GM21723 (cell line): ENCODE measurements at regions not wholly inside any gene's neighbourhood (a gene's known extent, or its start where the extent isn't known, plus 50 kb on each side); places are given as distances from the start of the nearest gene placed in this dataset.
A peak's percentile ranks its signal among the peaks of the same experiment; 100 is the strongest.

Source experiments
- ATAC-seq: cut with Tn5 transposase; IDR thresholded peaks from one replicate; pipeline ENCODE4 v1.9.1; 2021; ENCODE audit warnings: mild to moderate bottlenecking, moderate library complexity; ENCODE audit not compliant: unreplicated experiment

DNA sequence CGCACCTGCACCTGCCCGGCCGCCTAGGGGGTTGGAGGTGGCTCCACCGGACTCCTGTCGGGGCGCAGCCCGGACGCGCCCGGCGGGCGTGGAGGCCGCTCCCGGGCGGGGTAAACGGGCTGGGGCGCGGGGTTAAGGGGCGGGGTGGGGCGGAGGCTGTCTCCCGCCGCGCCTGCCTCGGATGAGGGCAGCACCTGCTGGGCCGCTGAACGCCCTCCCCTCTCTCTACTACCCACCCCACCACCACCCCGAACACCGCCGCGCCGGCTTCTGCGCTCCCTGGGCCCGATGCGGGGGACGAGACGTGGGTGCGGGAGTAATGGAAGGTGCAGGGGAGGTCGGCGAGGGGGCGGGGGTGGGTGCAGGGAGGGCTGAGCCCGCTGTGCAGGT, 224.8 kb upstream of the ID2 start:
- no peak for ATAC-seq

GRCh38 chr2:8457699-8458502, 224.0 kb upstream of the ID2 start:
- no peak for ATAC-seq

DNA sequence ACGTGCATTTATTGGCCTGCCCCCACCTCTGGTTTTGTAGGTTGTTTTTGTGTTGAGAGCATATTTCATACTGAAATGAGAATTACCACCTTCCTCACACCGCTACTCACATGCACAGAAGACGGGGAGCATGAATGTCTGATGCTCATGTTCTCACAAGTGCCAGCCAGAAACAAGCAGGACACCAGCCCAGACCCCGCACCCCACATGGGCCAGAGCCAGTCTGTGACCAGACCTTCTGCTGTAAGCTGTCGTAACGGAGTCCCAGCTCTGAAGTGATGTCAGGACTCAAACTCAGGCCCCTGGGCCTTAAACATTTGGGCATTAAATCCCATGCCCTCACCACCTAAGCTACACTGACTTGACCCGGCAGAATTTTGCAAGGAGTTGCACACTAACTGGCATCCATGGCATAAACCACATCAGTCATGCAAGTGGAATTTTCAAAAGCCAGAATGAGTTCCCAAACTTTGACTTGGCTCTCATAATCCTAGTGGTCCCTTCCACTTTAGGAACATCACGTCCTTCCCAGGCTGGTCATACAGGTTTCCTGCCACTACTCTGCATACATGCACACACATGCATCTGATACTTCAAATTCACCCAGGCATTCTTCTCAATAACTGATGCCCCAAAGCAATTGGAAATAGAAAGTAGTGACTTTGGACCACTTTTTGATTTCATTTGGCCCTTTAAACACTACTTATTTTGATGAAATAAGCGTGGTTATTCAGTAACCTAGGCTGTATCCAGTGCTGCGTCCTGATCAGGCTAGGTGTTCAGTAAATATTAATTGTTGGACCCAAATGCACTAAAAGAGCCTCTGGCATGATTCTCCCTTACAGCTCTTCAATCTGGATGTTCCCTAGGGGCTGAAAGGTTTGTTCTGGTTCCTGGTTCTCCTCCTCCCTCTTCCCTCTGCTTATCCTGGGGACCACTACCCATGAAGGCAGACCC, 223.1 kb upstream of the ID2 start:
- no peak for ATAC-seq

GRCh38 chr2:8459474-8459873, 222.4 kb upstream of the ID2 start:
- ATAC-seq: no peak

DNA sequence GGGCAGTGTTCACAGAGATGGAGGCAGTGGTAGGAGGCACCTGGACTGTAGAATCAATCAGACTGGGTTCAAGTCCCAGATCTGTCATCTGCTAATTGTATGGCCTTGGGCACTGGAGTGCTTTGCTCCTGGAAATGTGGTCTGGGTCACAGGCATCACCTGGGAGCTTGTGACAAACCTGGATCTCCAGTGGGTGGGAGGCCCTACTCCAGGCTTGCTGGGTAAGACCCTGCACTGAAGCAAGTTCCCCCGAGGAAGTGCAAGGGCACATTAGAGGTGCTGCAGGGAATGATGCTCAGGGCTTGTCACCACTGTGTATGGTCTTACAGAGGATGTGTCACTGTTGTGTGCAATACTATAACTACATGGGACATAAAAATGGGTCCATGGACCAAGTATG, 220.5 kb upstream of the ID2 start:
- no peak for ATAC-seq

DNA sequence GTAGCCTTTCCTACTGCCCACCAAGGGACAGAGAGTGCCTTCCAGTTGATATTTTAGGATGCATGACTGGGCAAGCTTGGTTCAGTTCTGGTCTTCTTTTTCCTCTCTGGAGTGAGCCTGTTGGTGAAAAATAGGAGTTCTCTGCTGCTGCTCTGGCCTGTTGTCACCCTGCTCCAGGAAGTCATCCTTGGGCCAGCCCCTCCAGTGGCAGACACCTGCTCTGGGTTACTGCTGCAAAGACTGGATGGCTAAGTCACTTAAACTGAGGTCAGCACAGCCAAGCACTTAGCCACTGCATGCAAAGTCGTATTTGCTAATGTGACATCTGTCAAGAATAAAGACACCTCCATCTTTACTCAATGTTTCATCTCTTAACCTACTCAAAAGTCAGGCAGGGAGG, 219.6 kb upstream of the ID2 start:
- ATAC-seq: no peak

DNA sequence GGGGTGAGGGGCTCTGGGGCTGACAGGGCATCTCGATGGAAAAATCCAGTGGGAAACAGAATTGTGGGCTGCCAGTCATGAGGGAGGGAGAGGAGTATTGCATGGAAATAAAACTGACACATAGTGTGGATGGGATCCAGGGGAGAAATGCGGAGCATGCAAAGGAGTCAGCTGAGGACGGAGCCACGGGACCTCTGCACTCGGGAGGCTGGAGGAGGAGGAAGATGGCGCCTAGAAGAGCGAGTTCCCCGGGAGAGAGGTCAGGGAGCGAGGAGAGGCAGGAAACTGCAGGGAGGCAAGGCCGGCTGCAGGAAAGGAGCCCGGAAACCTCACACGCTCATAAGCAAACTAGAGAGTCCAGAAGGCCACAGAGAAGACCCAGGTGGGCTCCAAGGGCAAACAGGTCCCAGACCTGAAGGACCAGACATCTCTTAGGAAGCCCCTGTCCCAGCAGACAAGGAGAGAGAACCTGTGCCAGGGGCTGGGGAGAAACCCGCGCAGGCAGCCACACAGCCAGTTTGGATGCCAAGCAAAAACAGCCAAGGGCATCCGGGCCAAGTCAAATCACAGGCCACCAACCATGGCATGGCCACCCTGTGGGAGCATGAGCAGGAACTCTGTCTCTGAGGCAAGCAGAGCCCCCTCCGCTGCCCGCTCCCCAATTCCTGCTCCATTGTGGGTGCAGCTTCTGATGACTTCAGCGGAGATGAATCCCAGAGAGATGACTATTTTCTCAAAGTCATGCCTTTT, 218.8 kb upstream of the ID2 start:
- no peak for ATAC-seq

GRCh38 chr2:8465560-8465959, 216.3 kb upstream of the ID2 start:
- no peak for ATAC-seq

DNA sequence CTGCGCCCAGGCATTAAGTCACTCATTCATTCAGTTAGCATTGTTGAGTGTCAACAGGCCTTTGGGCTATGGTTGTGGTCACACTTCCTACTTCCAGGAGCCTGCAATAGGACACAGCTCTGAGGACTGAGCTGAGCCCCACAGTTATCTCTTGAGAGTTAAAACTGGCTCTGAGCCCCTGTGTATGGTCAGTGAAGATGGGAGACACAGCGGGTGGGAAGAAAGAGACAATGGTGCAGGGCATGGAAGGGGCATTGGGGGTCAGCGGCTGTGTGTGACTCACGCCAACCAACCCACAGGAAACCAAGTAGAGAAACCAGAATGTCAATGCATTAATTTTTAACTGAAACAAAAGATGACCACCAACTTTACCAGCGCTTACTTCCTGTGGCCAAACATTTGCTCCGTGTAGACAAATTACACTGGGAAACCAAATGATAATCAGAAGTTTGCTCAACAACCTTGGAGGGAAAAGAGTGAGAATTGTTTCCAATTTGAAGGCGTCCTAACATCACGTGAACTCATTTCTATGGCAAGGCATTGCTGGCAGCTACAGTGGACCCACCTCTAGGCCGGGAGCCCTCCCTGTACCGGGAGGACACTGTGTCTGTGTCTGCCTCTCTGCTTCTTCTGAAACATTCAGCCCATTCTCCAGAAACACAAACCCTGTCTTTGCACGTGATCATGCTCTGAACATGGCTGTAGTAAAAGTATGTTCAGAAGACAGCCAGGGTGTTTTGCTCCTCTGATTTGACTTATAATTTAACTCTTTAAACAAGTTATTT, 212.0 kb upstream of the ID2 start:
- ATAC-seq: no peak

- peak; percentile 65 for ATAC-seq
Measured at GRCh38 chr2:8472545-8473323, 209.1 kb upstream of the ID2 start.

DNA sequence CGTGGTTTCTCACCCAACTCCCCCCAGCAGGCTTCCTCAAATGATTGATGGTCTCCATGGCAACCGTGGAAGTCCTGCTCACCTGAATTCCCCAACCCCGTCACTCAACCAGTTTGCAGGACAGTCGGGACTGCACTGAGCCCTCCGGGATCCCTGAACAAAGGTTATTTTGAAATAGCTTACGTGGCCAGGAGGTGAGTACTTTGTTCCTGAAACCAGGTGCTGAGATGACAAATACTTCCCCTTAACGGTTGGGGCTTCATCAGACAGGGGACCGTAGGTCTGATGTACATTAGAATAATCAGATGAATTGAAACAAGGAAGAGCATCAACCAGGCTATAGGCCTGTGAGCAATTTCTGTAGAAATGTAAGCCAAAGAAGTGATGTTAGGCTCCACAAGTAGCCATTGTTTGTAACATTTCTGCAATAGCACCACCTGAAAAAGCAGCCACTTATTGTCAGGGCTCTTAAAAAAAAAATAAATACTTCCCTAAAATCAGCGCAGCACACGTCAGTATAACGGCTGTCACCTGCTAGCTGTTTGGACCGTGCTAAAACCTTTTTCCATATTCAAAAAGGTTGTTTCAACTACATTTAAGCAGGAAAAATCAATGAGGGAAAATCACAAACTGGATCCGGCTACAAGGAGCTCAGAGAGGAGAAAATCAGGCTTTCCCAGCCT, 206.4 kb upstream of the ID2 start:
- ATAC-seq: no peak

DNA sequence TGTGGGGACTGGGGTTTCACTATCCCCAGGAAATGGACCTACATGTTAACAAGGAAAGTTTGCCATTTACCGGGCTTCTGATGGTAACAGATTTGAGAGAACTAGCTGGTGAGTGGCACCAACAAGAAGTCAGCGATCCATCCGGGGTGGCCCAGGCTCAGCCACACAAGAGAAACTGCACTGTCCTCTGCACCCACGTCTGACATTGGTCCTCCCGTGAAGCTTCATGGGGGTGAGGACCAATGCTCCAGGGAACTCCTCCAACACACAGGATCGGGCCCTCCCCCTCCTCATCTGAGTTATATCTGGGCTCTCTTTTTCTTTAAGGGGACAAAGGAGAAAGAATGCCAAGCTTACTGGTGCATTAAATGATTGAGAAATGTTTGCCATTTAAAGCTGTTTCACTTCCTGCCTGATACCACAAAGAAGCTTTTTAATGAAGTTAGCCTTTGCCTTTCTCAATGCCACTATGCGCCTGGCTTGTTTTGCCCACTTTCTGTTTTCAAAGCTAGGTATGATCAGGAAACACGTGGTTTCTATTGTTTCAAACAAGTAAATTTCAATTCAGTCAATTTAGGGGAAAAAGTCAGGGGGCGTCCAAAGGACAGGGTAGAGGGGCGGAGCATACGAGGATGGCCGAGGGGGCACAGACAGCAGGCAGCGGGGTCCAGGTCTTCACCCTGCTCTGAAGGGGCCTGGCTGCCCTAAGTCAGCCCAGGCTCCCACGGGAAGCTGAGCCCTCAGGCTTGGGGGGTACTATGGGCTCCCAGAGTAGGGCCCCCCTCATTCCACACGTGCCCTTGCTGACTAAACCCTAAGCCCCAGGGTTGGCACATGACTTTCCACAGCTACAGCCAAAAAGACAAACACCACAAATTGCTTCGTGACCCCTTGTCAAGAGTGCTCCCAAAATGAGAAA, 204.0 kb upstream of the ID2 start:
- ATAC-seq: peak; percentile 68

GRCh38 chr2:8478471-8478793, 203.4 kb upstream of the ID2 start:
- ATAC-seq: peak; percentile 9

DNA sequence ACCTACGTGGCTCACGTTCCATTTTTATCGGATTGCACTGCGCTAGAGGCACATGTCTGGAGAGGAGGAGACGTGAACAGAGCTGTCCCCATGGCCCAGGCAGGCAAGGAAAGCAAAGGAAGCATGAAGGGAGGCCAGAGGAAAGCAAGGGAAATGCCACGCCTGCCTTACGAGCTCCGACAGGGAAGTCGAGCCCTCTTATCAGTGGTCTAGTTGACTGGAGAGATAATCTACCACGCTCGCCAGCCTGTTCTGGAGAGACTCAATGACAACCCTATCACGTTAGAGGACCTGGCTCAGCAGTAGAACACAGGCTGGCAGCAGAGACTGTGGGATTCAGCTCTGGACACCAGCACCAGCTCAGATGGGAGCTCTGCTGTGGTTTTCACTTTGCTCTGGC, 202.6 kb upstream of the ID2 start:
- ATAC-seq: no peak

- no peak for ATAC-seq
Measured at GRCh38 chr2:8480915-8481314, 200.9 kb upstream of the ID2 start.

- peak; percentile 49 for ATAC-seq
Measured at GRCh38 chr2:8481463-8482009, 200.3 kb upstream of the ID2 start.

GRCh38 chr2:8482432-8482831, 199.4 kb upstream of the ID2 start:
- no peak for ATAC-seq
